Endothelial cell of umbilical vein (primary cell): ENCODE measurements at regions not wholly inside any gene's neighbourhood (a gene's known extent, or its start where the extent isn't known, plus 50 kb on each side); places are given as distances from the start of the nearest gene placed in this dataset.

ENCODE experiments used
- CTCF ChIP-seq, 2 donors: IDR thresholded peaks; 1 replicate in 1 of 2; 2 replicates in 1 of 2; pipeline ENCODE4 v1.5.1; 2011; ENCODE audit warnings: low read length in 2 of 2, mild to moderate bottlenecking in 2 of 2, moderate library complexity in 2 of 2, control low read depth in 1 of 2, inconsistent platforms in 1 of 2, low read depth in 1 of 2; ENCODE audit not compliant: insufficient read depth in 1 of 2; ENCODE audit errors: extremely low read depth in 1 of 2
- MAX ChIP-seq: IDR thresholded peaks from 2 replicates; pipeline ENCODE4 v1.6.1; 2011; ENCODE audit not compliant: insufficient read depth, insufficient read length
- MYC ChIP-seq: IDR thresholded peaks from one replicate; pipeline ENCODE4 v1.6.1; 2011; ENCODE audit warnings: mild to moderate bottlenecking, low read depth, low read length
- POLR2A ChIP-seq: IDR thresholded peaks from 2 replicates; pipeline ENCODE4 v1.6.1; 2012; ENCODE audit warnings: low read depth, mild to moderate bottlenecking, control low read depth, low read length

GRCh38 chr10:130711072-130711471 lies 574.9 kb downstream of the GLRX3 start:
- TF ChIP-seq MYC = no peak
- TF ChIP-seq POLR2A = no peak
- TF ChIP-seq CTCF (IDR thresholded peaks at IDR 0.05; ENCODE audit: extremely low read depth in 1 of 2, insufficient read depth in 1 of 2, low read depth in 1 of 2, low read length in 2 of 2) = no peak
- TF ChIP-seq MAX = no peak
